ENCODE measurements at regions not wholly inside any gene's neighbourhood (a gene's known extent, or its start where the extent isn't known, plus 50 kb on each side); places are given as distances from the start of the nearest gene placed in this dataset.

DNA sequence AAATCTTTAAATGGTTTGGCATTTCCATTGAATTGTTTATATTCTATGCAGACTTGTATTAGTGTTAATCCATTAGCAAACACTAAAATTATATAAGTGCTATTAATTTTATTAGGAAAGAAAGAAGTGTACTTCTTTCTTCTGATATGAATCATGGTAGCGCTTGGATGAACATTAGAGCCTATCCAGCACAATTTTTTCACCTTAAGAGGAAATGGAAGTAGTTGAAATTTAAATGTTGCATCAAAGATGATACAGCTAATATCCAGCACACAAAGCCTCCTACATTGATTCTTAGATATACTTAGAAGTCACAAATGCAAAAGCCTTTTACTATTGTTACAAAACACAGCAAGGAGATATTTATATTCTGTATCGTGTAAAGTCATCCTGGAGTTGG, 174.5 kb downstream of the AHR start:
- no peak for TF ChIP-seq EZH2 (IDR thresholded peaks at IDR 0.05; ENCODE audit: low read depth)
- TF ChIP-seq, protein P1, sequence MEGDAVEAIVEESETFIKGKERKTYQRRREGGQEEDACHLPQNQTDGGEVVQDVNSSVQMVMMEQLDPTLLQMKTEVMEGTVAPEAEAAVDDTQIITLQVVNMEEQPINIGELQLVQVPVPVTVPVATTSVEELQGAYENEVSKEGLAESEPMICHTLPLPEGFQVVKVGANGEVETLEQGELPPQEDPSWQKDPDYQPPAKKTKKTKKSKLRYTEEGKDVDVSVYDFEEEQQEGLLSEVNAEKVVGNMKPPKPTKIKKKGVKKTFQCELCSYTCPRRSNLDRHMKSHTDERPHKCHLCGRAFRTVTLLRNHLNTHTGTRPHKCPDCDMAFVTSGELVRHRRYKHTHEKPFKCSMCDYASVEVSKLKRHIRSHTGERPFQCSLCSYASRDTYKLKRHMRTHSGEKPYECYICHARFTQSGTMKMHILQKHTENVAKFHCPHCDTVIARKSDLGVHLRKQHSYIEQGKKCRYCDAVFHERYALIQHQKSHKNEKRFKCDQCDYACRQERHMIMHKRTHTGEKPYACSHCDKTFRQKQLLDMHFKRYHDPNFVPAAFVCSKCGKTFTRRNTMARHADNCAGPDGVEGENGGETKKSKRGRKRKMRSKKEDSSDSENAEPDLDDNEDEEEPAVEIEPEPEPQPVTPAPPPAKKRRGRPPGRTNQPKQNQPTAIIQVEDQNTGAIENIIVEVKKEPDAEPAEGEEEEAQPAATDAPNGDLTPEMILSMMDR (conservative IDR thresholded peaks at IDR 0.05) = no peak

Data from PC-9 (cell line).